Ascending aorta (tissue), 2 donors: ENCODE measurements at regions not wholly inside any gene's neighbourhood (a gene's known extent, or its start where the extent isn't known, plus 50 kb on each side); places are given as distances from the start of the nearest gene placed in this dataset.

Experiments
- DNase-seq, 2 donors: peaks; one replicate each; pipeline ENCODE4 v3.0.0-alpha.2; 2019; ENCODE audit warnings: low spot score in 2 of 2
- H3K27ac ChIP-seq, 2 donors: fragments of 200-600 bp; sonication (generic); one replicate each; pipeline ENCODE4 v1.5.1; 2016 to 2017; ENCODE audit warnings: mild to moderate bottlenecking in 1 of 2
- H3K27me3 ChIP-seq: fragments of 200-600 bp; sonication (generic); one replicate; pipeline ENCODE4 v1.5.1; 2017
- H3K36me3 ChIP-seq, 2 donors: fragments of 200-600 bp; sonication (generic); one replicate each; pipeline ENCODE4 v1.5.1; 2016
- H3K4me1 ChIP-seq, 2 donors: fragments of 200-600 bp; sonication (generic); one replicate each; pipeline ENCODE4 v1.5.1; 2016 to 2017; ENCODE audit warnings: mild to moderate bottlenecking in 1 of 2
- H3K4me3 ChIP-seq, 2 donors: fragments of 200-600 bp; sonication (generic); one replicate each; pipeline ENCODE4 v1.5.1; 2016 to 2017; ENCODE audit warnings: mild to moderate bottlenecking in 1 of 2
- H3K9me3 ChIP-seq, 2 donors: fragments of 200-600 bp; sonication (generic); one replicate each; pipeline ENCODE4 v1.5.1; 2016
- CTCF ChIP-seq, 3 experiments: fragments of 200-600 bp in 2 of 3; fragments of 450-650 bp in 1 of 3; sonication (generic) in 2 of 3; IDR thresholded peaks; one replicate each; pipeline ENCODE4 v1.5.1; 2016 to 2019; ENCODE audit warnings: antibody characterized with exemption in 3 of 3, mild to moderate bottlenecking in 1 of 3, moderate library complexity in 1 of 3
- intact Hi-C: fragments of 100-400 bp; cut with DNase I; formaldehyde crosslinking; loops from one replicate; pipeline ENCODE4 v1.15.1; 2023

DNA sequence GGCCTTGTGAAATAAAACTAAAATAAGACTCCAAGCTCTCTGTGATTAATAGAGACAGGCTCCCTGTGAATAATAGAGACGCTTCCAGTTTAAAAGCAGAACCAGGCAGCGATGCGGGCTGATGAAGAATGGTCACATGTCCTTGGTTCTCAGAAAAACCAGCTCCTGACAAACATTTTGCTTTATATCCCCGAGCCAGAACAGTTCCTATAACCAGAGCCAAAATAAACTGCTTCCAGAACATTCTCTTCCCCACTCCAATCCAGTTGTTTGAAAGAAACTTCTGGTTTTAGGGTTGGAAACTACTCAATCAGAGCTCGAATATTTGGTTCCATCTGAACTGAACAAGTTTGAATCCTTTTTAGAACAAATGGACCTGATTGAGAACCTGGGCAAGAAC is 213.7 kb downstream of the TSN start:
- H3K9me3 ChIP-seq, result no peaks in the 10 kb centered on the region
- DNase-seq, result peak in 1 of 2 donors; percentile 71
- no peaks in the 10 kb centered on the region for H3K36me3 ChIP-seq
- intact Hi-C loops, result no loop called here
- no peak for TF ChIP-seq CTCF (IDR thresholded peaks at IDR 0.05)
- peak overlapping the region in 1 of 2 donors; percentile 40 for H3K4me3 ChIP-seq
- H3K27ac ChIP-seq, result peak overlapping the region; percentile 29 to 79
- peaks cover 0 to 21% of the 10 kb centered on the region in 2 donors for H3K4me1 ChIP-seq
- no peaks in the 10 kb centered on the region for H3K27me3 ChIP-seq

GRCh38 chr2:121969766-121970639 is 214.6 kb downstream of the TSN start:
- H3K4me3 ChIP-seq, result peak overlapping the region in 1 of 2 donors; percentile 40
- peak overlapping the region; percentile 29 to 79 for H3K27ac ChIP-seq
- DNase-seq, result no peak
- no peaks in the 10 kb centered on the region for H3K27me3 ChIP-seq
- intact Hi-C loops, result no loop called here
- H3K36me3 ChIP-seq, result no peaks in the 10 kb centered on the region
- H3K4me1 ChIP-seq, result peaks cover 0 to 25% of the 10 kb centered on the region in 2 donors
- H3K9me3 ChIP-seq, result no peaks in the 10 kb centered on the region
- TF ChIP-seq CTCF (IDR thresholded peaks at IDR 0.05), result no peak

DNA sequence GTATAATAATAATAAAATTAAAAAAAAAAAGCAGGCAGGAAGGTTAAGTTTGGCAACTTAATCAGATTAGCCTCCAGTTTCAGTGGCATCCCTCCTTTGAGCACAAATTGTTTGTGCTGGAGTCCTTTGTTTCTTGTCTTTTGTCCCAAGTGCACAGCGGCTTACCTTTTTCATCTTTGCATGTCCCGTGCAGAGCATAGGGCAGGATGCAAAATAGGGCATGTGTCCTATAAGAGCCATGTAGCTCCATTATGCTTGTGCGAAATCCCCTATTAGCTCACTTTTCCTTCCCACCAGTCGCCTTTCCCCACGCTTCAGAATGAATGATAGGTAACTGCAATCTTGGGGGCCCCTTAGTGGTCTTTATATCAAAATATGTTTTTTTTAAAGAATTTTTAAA is 216.8 kb downstream of the TSN start:
- DNase-seq, result no peak
- no peak overlapping the region for H3K4me3 ChIP-seq
- H3K9me3 ChIP-seq, result no peaks in the 10 kb centered on the region
- H3K27ac ChIP-seq, result no peak overlapping the region
- no peaks in the 10 kb centered on the region for H3K36me3 ChIP-seq
- H3K27me3 ChIP-seq, result no peaks in the 10 kb centered on the region
- H3K4me1 ChIP-seq, result peaks cover 0 to 27% of the 10 kb centered on the region in 2 donors
- no peak for TF ChIP-seq CTCF (IDR thresholded peaks at IDR 0.05)
- intact Hi-C loops, result no loop called here

DNA sequence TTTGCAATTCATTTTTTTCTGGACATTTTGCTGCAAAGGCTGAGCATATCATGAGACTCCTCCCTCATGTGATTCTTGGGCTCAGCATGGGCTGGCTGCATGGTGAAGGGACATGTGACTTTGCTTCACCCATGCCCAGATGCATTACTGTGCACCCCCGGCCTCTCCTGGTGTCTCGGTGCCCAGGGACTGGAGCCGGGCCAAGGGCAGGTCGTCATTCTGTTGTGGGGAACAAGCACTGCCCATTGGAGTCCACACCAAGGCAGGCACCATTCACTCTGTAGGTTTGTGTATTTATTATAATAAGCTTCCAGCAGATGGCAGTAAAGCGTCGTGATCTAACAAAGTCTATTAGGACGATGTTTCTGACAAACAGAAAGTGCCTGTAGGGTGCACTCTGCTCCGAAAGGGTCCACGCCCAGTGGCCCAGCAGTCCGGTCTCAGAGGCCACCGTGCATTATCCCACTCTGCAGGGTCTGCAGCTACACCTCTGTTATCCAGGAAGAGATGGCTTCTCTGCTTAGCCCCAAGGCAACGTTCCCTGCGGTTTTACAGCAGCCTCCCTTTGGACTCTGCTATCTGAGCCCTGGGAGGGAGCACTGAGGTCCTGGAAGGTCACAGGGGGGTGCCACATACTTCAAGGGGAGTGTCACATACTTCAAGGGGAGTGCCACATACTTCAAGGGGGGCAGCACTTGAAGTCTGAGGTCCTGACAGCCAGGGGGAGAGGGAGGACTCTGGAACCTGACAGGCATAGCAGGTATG is 219.6 kb downstream of the TSN start:
- H3K4me1 ChIP-seq, result peaks cover 0 to 11% of the 10 kb centered on the region in 2 donors
- DNase-seq, result peak in 1 of 2 donors; percentile 67
- no peak overlapping the region for H3K27ac ChIP-seq
- no peaks in the 10 kb centered on the region for H3K27me3 ChIP-seq
- H3K9me3 ChIP-seq, result no peaks in the 10 kb centered on the region
- TF ChIP-seq CTCF (IDR thresholded peaks at IDR 0.05), result peak; percentile 26 to 64 (median 26)
- peak overlapping the region; percentile 39 to 58 for H3K4me3 ChIP-seq
- intact Hi-C loops, result no loop called here
- H3K36me3 ChIP-seq, result no peaks in the 10 kb centered on the region

DNA sequence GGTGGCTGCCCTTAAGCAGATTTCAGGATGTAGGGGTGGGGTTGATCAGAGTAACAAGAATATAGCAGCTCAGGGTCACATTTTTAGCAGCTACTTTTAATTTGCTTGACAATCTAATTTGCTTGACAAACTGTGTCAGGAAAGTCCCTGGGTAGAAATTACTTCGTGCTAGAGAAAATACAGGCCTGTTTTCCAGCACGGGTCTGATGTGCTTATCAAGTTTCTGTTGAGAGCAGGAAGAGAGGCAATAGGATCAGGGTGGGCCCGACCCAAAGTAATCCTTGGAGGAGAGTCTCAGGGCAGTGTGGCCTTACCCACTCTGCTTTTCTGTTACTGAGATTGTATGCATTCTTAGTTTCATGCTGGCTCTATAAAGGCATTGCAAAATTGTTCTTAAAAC is 221.5 kb downstream of the TSN start:
- Histone ChIP-seq H3K27ac (no peak overlapping the region), H3K9me3 (no peaks in the 10 kb centered on the region), H3K27me3 (no peaks in the 10 kb centered on the region), H3K4me1 (peaks cover 0 to 5% of the 10 kb centered on the region in 2 donors), H3K4me3 (no peak overlapping the region), H3K36me3 (no peaks in the 10 kb centered on the region)
- intact Hi-C loops, result no loop called here
- DNase-seq, result no peak
- TF ChIP-seq CTCF (IDR thresholded peaks at IDR 0.05), result no peak
